ENCODE measurements at regions not wholly inside any gene's neighbourhood (a gene's known extent, or its start where the extent isn't known, plus 50 kb on each side); places are given as distances from the start of the nearest gene placed in this dataset.

GRCh38 chr13:59103004-59103768 is 1060.5 kb downstream of the DIAPH3 start:
- H3K4me3 ChIP-seq = no peak overlapping the region
- ATAC-seq (no peak), DNase-seq (no peak)
- H3K36me3 ChIP-seq (ENCODE audit: insufficient read depth in 1 of 2, low read depth in 1 of 2) = no peaks in the 10 kb centered on the region
- TF ChIP-seq CTCF (IDR thresholded peaks at IDR 0.05) = no peak
- no peak overlapping the region for H3K27ac ChIP-seq
- no peaks in the 10 kb centered on the region for H3K4me1 ChIP-seq
- no peaks in the 10 kb centered on the region for H3K9me3 ChIP-seq
- intact Hi-C loops (cut with DNase I) = no loop called here
- WGBS, 3 donors = 45 to 50% (median 45%) methylated on average over 4 of the region's 4 CpGs
- H3K27me3 ChIP-seq (ENCODE audit: insufficient read depth in 3 of 3, low read length in 2 of 3) = no peaks in the 10 kb centered on the region

GRCh38 chr13:59111751-59112171 is 1052.0 kb downstream of the DIAPH3 start:
- H3K27ac ChIP-seq = no peak overlapping the region
- no peaks in the 10 kb centered on the region for H3K36me3 ChIP-seq (ENCODE audit: insufficient read depth in 1 of 2, low read depth in 1 of 2)
- ATAC-seq = no peak
- no peaks in the 10 kb centered on the region for H3K27me3 ChIP-seq (ENCODE audit: insufficient read depth in 3 of 3, low read length in 2 of 3)
- intact Hi-C loops (cut with DNase I) = no loop called here
- no peak overlapping the region for H3K4me3 ChIP-seq
- H3K9me3 ChIP-seq = no peaks in the 10 kb centered on the region
- DNase-seq = no peak
- TF ChIP-seq CTCF (IDR thresholded peaks at IDR 0.05) = no peak
- H3K4me1 ChIP-seq = no peaks in the 10 kb centered on the region
- WGBS, 3 donors = 7 to 14% (median 8%) methylated on average over 3 of the region's 3 CpGs

GRCh38 chr13:59112221-59112718 is 1051.5 kb downstream of the DIAPH3 start:
- DNase-seq (no peak), ATAC-seq (peak; percentile 36 to 46 (median 42))
- no peak for TF ChIP-seq CTCF (IDR thresholded peaks at IDR 0.05)
- Histone ChIP-seq H3K4me1 (no peaks in the 10 kb centered on the region), H3K4me3 (no peak overlapping the region), H3K27ac (no peak overlapping the region), H3K27me3 (ENCODE audit: insufficient read depth in 3 of 3, low read length in 2 of 3) (no peaks in the 10 kb centered on the region), H3K36me3 (ENCODE audit: insufficient read depth in 1 of 2, low read depth in 1 of 2) (no peaks in the 10 kb centered on the region), H3K9me3 (no peaks in the 10 kb centered on the region)
- WGBS, 3 donors = 36 to 51% (median 41%) methylated on average over 6 of the region's 6 CpGs
- intact Hi-C loops (cut with DNase I) = no loop called here

GRCh38 chr13:59119475-59119874 is 1044.3 kb downstream of the DIAPH3 start:
- 33 to 39% (median 35%) methylated on average over 2 of the region's 2 CpGs for WGBS, 3 donors
- Histone ChIP-seq H3K27ac (no peak overlapping the region), H3K9me3 (no peaks in the 10 kb centered on the region), H3K27me3 (ENCODE audit: insufficient read depth in 3 of 3, low read length in 2 of 3) (no peaks in the 10 kb centered on the region), H3K4me1 (no peaks in the 10 kb centered on the region), H3K36me3 (ENCODE audit: insufficient read depth in 1 of 2, low read depth in 1 of 2) (no peaks in the 10 kb centered on the region), H3K4me3 (no peak overlapping the region)
- DNase-seq = no peak
- intact Hi-C loops (cut with DNase I) = no loop called here
- no peak for ATAC-seq
- TF ChIP-seq CTCF (IDR thresholded peaks at IDR 0.05) = no peak

Measured in psoas muscle (tissue), 7 donors.